22Rv1 (cell line): ENCODE measurements at regions not wholly inside any gene's neighbourhood (a gene's known extent, or its start where the extent isn't known, plus 50 kb on each side); places are given as distances from the start of the nearest gene placed in this dataset.
"Not testable (repeated sequence)": the region's sequence is repeated elsewhere in the genome, so short reads cannot be mapped to it uniquely, and the experiment has no call there.

ENCODE experiments used
- H3K27ac ChIP-seq: fragments of 450-650 bp; 2 replicates; pipeline ENCODE4 v1.5.1; 2017
- ZFX ChIP-seq: fragments of 450-650 bp; IDR thresholded peaks from 2 replicates; pipeline ENCODE4 v1.6.1; 2017; ENCODE audit warnings: antibody characterized with exemption, borderline replicate concordance
- TF ChIP-seq, protein P1 (sequence below): fragments of 450-650 bp; IDR thresholded peaks from 2 replicates; pipeline ENCODE4 v1.5.1; 2017; ENCODE audit warnings: mild to moderate bottlenecking

DNA sequence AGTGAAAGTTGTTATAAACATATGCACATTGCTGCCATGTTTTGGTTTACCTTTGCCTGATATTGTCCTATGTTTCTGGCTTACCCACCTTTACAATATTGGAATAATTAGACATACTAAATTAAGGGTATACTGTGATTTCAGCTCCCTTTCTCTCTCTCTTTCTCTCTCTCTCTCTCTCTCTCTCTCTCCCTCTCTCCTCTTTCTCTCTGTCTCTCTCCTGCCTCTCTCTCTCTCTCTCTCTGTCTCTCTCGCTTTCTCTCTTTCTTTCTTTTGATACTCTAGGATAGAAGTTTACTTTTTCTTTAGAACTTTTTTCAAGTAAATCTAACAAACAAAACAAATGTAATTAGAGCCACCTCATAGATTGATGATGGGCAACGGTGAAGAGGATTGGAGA is 239.6 kb downstream of the TMEM161B start:
- TF ChIP-seq, protein P1, sequence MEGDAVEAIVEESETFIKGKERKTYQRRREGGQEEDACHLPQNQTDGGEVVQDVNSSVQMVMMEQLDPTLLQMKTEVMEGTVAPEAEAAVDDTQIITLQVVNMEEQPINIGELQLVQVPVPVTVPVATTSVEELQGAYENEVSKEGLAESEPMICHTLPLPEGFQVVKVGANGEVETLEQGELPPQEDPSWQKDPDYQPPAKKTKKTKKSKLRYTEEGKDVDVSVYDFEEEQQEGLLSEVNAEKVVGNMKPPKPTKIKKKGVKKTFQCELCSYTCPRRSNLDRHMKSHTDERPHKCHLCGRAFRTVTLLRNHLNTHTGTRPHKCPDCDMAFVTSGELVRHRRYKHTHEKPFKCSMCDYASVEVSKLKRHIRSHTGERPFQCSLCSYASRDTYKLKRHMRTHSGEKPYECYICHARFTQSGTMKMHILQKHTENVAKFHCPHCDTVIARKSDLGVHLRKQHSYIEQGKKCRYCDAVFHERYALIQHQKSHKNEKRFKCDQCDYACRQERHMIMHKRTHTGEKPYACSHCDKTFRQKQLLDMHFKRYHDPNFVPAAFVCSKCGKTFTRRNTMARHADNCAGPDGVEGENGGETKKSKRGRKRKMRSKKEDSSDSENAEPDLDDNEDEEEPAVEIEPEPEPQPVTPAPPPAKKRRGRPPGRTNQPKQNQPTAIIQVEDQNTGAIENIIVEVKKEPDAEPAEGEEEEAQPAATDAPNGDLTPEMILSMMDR = no peak
- TF ChIP-seq ZFX = no peak
- H3K27ac ChIP-seq = no peak overlapping the region

DNA sequence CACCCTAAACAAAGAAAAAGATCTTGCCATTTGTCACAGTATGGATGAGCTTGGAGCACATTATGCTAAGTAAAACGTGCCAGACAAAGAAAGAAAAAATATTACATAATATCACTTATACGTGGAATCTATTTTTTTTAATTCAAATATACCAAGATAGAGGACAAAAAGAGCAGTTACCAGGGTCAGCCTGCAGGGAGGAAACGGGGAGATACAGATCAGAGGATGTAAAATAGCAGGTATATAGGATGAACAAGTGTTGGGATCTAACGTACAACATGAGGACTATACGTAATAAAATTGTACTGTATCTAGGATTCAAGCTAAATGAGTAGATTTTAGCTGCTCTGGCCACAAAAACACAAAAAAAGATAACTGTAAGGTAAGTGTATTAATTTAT is 247.5 kb downstream of the TMEM161B start:
- no peak overlapping the region for H3K27ac ChIP-seq
- TF ChIP-seq, protein P1 = no peak
- no peak for TF ChIP-seq ZFX

DNA sequence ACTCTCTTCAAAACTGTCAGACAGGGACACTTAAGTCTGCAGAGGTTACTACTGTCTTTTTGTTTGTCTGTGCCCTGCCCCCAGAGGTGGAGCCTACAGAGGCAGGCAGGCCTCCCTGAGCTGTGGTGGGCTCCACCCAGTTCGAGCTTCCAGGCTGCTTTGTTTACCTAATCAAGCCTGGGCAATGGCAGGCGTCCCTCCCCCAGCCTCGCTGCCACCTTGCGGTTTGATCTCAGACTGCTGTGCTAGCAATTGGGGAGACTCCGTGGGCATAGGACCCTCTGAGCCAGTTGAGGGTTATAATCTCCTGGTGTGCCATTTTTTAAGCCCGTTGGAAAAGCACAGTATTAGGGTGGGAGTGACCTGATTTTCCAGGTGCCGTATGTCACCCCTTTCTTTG is 253.7 kb downstream of the TMEM161B start:
- not testable (repeated sequence) for H3K27ac ChIP-seq

DNA sequence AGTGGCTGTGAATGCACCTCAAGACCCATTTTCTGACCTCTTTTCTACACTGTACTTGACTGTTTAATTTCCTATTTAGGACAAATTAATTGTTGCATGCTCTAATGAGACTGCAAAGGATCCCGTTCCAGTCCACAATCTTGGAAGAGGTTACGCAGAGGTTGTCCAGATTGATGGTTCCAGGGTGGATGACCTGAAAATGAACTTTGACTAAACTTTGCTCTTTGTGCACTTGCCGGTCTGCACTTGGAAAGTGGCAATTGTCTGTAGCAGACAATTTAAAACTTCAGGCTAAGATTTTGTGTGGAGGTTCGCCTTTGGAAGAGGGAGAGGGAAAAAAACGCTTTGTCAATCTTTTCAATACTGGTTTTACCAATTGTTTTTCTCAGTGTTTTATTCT is 267.8 kb downstream of the TMEM161B start:
- no peak overlapping the region for H3K27ac ChIP-seq
- TF ChIP-seq ZFX = no peak
- TF ChIP-seq, protein P1 = no peak

DNA sequence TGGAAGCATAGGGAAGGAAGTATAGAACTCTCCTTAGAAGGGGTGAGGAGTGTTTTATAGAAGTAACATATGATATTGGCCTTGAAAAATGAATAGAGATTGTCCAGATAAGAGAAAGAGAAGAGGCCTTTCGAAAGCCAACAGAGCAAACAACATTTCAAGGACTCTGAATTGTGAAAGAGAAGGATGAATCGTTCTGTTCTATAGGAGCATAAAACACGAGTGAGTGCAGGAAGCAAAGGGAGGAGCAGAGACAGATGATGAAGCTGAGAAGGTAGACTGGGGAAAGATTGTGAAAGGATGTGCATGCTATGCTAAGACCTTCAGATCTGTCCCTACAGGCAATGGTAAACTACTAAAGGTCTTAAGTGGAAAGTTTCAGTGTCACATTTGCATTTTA is 271.0 kb downstream of the TMEM161B start:
- no peak overlapping the region for H3K27ac ChIP-seq
- TF ChIP-seq, protein P1 = no peak
- no peak for TF ChIP-seq ZFX

DNA sequence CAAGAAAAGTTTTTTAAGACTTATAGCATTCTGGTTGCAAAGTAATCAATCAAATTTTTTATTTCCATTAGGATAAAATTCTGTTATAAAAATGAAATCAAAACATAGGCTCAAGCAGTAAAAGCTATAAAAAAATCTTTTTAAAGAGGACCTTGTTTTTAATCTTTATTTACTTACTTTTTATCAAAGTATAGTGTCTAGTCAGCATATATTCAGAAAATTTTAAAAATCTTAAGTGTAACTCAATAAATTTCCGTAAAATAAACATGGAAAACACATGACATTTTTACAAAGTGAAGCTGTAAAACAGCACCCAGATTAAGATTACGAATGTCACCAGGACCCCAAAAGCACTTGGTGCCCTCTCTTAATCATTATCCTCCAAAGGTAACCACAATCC is 302.4 kb downstream of the TMEM161B start:
- no peak overlapping the region for H3K27ac ChIP-seq
- TF ChIP-seq, protein P1 = no peak
- TF ChIP-seq ZFX = no peak

DNA sequence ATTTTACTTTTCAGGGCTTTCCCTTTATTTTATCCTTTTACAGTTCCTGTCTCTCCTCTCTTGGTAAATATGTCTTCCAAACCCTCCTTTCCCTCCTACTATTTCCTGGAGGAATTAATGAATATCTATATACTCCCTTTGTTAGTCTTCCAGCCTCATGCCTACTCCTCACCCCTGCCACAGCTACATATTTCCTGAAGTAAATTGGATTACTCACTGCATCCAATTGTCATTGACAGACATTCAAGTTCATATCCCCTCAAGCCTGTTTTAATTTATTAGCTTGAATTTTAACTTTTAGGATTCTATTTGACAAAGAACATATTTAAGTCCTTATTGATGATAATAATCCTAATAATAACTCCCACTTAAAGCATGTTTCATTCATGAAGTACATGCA is 314.5 kb downstream of the TMEM161B start:
- no peak for TF ChIP-seq ZFX
- TF ChIP-seq, protein P1 = no peak
- H3K27ac ChIP-seq = no peak overlapping the region

DNA sequence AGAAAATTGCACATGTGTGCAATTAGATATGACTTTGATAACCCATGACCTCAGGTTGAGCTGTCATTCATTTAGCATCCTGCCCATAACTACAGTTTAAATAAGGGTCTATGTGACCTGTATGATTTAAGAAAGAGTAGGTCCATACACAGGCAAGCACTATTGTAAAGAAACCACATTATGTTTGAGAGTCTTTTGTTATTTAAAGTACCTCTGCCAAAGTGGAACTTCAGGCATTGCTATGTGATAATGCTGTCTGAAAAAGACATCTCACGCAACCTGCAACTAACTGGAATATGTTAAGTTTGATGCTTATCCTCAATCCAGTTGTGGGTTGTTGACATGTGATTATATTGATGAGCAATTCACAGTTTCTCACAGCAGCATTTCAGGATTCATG is 317.0 kb downstream of the TMEM161B start:
- TF ChIP-seq ZFX = no peak
- TF ChIP-seq, protein P1 = no peak
- no peak overlapping the region for H3K27ac ChIP-seq
